ENCODE measurements at regions not wholly inside any gene's neighbourhood (a gene's known extent, or its start where the extent isn't known, plus 50 kb on each side); places are given as distances from the start of the nearest gene placed in this dataset.

- no peaks in the 10 kb centered on the region for H3K36me3 Mint-ChIP-seq (ENCODE audit: insufficient read depth)
- TF ChIP-seq CTCF (IDR thresholded peaks at IDR 0.05; ENCODE audit: unreplicated experiment): no peak
- no peak overlapping the region for H3K4me3 Mint-ChIP-seq (ENCODE audit: low read depth)
- H3K27ac Mint-ChIP-seq: no peak overlapping the region
- H3K9me3 Mint-ChIP-seq (ENCODE audit: low read depth): peaks cover 3% of the 10 kb centered on the region
- DNase-seq (ENCODE audit: low spot score, unreplicated experiment): no peak
- no peaks in the 10 kb centered on the region for H3K27me3 Mint-ChIP-seq
- H3K4me1 Mint-ChIP-seq (ENCODE audit: low read depth): no peaks in the 10 kb centered on the region
Measured at GRCh38 chr7:119929891-119930290, 343.1 kb upstream of the KCND2 start.

- peaks cover 3% of the 10 kb centered on the region for H3K9me3 Mint-ChIP-seq (ENCODE audit: low read depth)
- no peaks in the 10 kb centered on the region for H3K27me3 Mint-ChIP-seq
- H3K36me3 Mint-ChIP-seq (ENCODE audit: insufficient read depth): no peaks in the 10 kb centered on the region
- no peak overlapping the region for H3K4me3 Mint-ChIP-seq (ENCODE audit: low read depth)
- H3K4me1 Mint-ChIP-seq (ENCODE audit: low read depth): no peaks in the 10 kb centered on the region
- H3K27ac Mint-ChIP-seq: no peak overlapping the region
- no peak for TF ChIP-seq CTCF (IDR thresholded peaks at IDR 0.05; ENCODE audit: unreplicated experiment)
- no peak for DNase-seq (ENCODE audit: low spot score, unreplicated experiment)
Measured at GRCh38 chr7:119931230-119931824, 341.6 kb upstream of the KCND2 start.

GRCh38 chr7:119935418-119936025 lies 337.5 kb upstream of the KCND2 start:
- no peaks in the 10 kb centered on the region for H3K4me1 Mint-ChIP-seq (ENCODE audit: low read depth)
- H3K27me3 Mint-ChIP-seq: no peaks in the 10 kb centered on the region
- no peak for DNase-seq (ENCODE audit: low spot score, unreplicated experiment)
- peak; percentile 65 for TF ChIP-seq CTCF (IDR thresholded peaks at IDR 0.05; ENCODE audit: unreplicated experiment)
- H3K36me3 Mint-ChIP-seq (ENCODE audit: insufficient read depth): no peaks in the 10 kb centered on the region
- H3K9me3 Mint-ChIP-seq (ENCODE audit: low read depth): no peaks in the 10 kb centered on the region
- no peak overlapping the region for H3K27ac Mint-ChIP-seq
- H3K4me3 Mint-ChIP-seq (ENCODE audit: low read depth): no peak overlapping the region

GRCh38 chr7:119936836-119937235 lies 336.1 kb upstream of the KCND2 start:
- no peaks in the 10 kb centered on the region for H3K36me3 Mint-ChIP-seq (ENCODE audit: insufficient read depth)
- no peak for DNase-seq (ENCODE audit: low spot score, unreplicated experiment)
- no peak overlapping the region for H3K27ac Mint-ChIP-seq
- H3K4me3 Mint-ChIP-seq (ENCODE audit: low read depth): no peak overlapping the region
- no peak for TF ChIP-seq CTCF (IDR thresholded peaks at IDR 0.05; ENCODE audit: unreplicated experiment)
- no peaks in the 10 kb centered on the region for H3K4me1 Mint-ChIP-seq (ENCODE audit: low read depth)
- no peaks in the 10 kb centered on the region for H3K27me3 Mint-ChIP-seq
- H3K9me3 Mint-ChIP-seq (ENCODE audit: low read depth): no peaks in the 10 kb centered on the region

- H3K27ac Mint-ChIP-seq: no peak overlapping the region
- no peaks in the 10 kb centered on the region for H3K27me3 Mint-ChIP-seq
- TF ChIP-seq CTCF (IDR thresholded peaks at IDR 0.05; ENCODE audit: unreplicated experiment): no peak
- no peaks in the 10 kb centered on the region for H3K9me3 Mint-ChIP-seq (ENCODE audit: low read depth)
- H3K4me1 Mint-ChIP-seq (ENCODE audit: low read depth): no peaks in the 10 kb centered on the region
- DNase-seq (ENCODE audit: low spot score, unreplicated experiment): no peak
- no peak overlapping the region for H3K4me3 Mint-ChIP-seq (ENCODE audit: low read depth)
- H3K36me3 Mint-ChIP-seq (ENCODE audit: insufficient read depth): no peaks in the 10 kb centered on the region
Measured at GRCh38 chr7:119937745-119938144, 335.2 kb upstream of the KCND2 start.
